ENCODE measurements at regions not wholly inside any gene's neighbourhood (a gene's known extent, or its start where the extent isn't known, plus 50 kb on each side); places are given as distances from the start of the nearest gene placed in this dataset.

- no peak for TF ChIP-seq MAX (IDR thresholded peaks at IDR 0.05)
- peak; percentile 24 to 34; a peak in 3 of 4 replicates for TF ChIP-seq RAD21 (IDR thresholded peaks at IDR 0.05 in 1 of 2, conservative IDR thresholded peaks at IDR 0.05 in 1 of 2; ENCODE audit: low read depth in 2 of 2, low read length in 2 of 2)
- no peak for TF ChIP-seq SP1 (IDR thresholded peaks at IDR 0.05; ENCODE audit: low read depth, low read length)
- TF ChIP-seq BCL11A (IDR thresholded peaks at IDR 0.05; ENCODE audit: low read depth in 2 of 2, low read length in 2 of 2), result no peak
- TF ChIP-seq SIRT6 (IDR thresholded peaks at IDR 0.05; ENCODE audit: low read length), result no peak
These were observed 358.1 kb upstream of the RARB start (continued) for GRCh38 chr3:25069970-25070369.

Data from H1 (cell line).